22Rv1 (cell line): ENCODE measurements at regions not wholly inside any gene's neighbourhood (a gene's known extent, or its start where the extent isn't known, plus 50 kb on each side); places are given as distances from the start of the nearest gene placed in this dataset.
"Not testable (repeated sequence)": the region's sequence is repeated elsewhere in the genome, so short reads cannot be mapped to it uniquely, and the experiment has no call there.

Source experiments
- H3K27ac ChIP-seq: fragments of 450-650 bp; 2 replicates; pipeline ENCODE4 v1.5.1; 2017
- ZFX ChIP-seq: fragments of 450-650 bp; IDR thresholded peaks from 2 replicates; pipeline ENCODE4 v1.6.1; 2017; ENCODE audit warnings: antibody characterized with exemption, borderline replicate concordance
- TF ChIP-seq, protein P1 (sequence below): fragments of 450-650 bp; IDR thresholded peaks from 2 replicates; pipeline ENCODE4 v1.5.1; 2017; ENCODE audit warnings: mild to moderate bottlenecking

DNA sequence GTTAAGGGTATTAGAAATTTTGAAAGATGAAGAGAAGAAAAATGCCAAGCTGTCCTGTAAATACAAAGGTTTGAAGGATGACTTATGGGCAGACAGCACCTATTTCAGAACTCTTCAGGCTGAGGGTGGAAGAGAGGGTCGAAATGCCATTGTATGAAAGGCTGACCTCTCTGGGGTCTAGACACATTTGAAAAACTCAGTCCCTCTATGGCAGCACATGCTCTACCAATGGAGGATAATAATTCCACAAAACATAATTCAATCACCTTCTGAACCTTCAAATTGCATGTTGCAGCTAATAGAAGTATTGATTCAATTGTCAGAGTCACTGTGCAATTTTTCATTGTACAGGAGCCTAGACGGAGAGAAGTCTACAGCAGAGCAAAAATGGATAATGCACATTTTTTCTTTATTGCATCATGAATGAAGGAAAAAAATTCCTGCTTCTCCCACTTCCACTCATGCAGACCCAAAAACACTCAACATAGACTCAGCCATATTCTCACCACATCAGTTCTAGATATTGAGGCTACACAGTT is 569.1 kb downstream of the TBL1XR1 start:
- no peak overlapping the region for H3K27ac ChIP-seq
- TF ChIP-seq ZFX = no peak
- TF ChIP-seq, protein P1, sequence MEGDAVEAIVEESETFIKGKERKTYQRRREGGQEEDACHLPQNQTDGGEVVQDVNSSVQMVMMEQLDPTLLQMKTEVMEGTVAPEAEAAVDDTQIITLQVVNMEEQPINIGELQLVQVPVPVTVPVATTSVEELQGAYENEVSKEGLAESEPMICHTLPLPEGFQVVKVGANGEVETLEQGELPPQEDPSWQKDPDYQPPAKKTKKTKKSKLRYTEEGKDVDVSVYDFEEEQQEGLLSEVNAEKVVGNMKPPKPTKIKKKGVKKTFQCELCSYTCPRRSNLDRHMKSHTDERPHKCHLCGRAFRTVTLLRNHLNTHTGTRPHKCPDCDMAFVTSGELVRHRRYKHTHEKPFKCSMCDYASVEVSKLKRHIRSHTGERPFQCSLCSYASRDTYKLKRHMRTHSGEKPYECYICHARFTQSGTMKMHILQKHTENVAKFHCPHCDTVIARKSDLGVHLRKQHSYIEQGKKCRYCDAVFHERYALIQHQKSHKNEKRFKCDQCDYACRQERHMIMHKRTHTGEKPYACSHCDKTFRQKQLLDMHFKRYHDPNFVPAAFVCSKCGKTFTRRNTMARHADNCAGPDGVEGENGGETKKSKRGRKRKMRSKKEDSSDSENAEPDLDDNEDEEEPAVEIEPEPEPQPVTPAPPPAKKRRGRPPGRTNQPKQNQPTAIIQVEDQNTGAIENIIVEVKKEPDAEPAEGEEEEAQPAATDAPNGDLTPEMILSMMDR = no peak

DNA sequence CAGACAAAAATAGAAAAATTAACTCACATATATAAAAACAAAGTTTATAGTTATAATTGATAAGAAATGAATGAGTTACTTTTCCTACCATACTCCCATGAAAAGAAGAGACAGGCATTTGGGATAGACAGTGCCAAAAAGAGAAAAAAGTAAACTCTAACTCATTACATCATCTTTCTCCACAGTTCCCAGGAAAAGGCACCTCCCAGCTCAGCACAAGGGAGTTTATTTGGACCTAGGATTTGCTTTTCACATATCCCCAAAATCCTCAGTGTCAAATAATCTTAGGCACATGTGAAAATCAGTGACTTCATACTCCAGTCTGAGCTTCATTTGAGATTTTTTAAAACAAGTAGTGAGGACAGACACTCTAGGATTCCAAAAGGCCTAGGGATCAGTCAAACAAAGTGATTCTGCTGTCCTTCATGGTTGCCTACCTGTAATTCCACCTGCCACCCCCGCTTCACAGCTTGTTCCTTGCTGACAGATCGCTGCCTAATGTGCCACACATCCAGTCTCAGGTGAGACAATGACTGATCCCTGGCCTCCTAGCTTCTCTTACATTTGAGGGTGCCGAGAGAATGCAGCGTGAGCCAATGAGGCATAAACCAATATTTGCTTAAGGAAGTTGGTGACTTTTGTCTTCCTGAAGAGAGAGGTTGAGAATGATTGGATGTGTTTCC is 573.7 kb downstream of the TBL1XR1 start:
- TF ChIP-seq, protein P1 = no peak
- H3K27ac ChIP-seq = no peak overlapping the region

DNA sequence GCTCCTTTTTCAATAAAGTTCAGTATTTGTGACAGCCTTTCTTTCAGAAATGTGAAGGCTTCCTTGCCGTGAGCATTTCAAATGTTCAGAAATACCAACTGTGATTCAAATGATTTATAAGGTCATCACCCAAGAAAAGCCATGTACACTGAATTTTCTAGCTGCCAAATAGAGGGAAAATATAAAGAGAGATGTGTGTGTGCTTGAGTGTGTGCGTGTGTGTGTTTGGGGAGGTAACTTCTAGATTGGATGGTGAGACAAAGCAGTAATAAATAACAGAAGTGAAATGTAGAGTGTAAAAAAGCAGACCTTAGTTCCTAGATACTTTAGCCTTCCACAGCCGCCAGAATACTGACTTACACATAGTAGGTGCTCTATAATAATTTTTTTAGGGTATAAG is 577.4 kb downstream of the TBL1XR1 start:
- TF ChIP-seq ZFX = no peak
- TF ChIP-seq, protein P1 = no peak
- no peak overlapping the region for H3K27ac ChIP-seq

DNA sequence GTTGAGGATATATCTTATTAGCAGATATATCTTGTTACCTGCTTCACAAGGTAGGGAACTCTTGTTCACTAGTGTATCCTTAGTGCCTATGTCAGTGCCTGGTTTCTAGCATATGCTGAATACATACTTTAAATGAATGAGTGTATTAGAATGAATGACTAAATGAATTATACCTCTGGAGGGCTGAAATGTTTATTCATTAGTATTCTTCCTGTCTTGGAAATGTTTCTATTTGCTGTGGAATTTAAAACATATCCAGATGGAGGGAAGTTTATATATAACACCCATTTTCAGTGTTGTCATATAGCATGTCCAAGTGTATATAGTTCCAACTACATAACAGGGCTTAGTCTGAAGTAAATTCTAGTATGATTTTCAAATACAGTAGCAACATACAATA is 581.5 kb downstream of the TBL1XR1 start:
- no peak for TF ChIP-seq ZFX
- TF ChIP-seq, protein P1 = no peak
- no peak overlapping the region for H3K27ac ChIP-seq

DNA sequence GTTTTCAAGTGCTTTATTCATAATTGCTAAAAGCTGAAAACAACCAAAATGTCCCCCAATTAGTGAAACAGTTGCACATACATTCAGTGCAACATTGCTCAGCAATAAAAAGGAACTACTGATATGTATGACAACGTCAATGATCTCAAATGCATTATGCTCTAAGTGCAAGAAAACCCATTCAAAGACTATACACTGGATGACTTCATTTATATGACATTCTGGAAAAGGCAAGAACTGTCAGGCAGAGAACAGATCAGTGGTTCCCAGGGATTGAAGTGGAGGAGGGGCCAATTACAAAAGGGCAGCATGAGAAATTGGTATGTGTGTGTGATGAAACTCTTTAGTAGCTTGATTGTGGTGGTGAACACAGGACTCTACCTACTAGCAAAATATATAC is 585.6 kb downstream of the TBL1XR1 start:
- H3K27ac ChIP-seq = no peak overlapping the region
- TF ChIP-seq, protein P1 = no peak
- no peak for TF ChIP-seq ZFX

DNA sequence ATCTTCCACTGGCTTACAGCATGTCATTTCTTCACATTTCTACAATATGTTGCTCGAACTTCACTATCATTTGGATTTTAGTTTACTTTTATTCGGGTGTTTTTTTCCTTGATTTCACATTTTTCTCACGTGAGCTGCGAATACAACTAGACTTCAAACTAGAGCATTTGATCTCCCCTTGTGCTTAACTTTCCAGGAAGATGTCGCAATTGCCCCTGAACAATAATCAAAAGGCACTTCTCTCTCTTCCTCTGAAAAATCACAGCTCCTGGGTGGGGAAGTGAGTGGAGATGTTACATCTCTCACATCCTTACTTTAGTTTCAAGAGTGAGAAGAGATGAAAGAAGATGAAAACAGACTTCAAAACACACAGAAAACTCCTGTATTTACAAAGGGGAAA is 587.9 kb downstream of the TBL1XR1 start:
- no peak overlapping the region for H3K27ac ChIP-seq
- TF ChIP-seq ZFX = no peak
- TF ChIP-seq, protein P1 = no peak

DNA sequence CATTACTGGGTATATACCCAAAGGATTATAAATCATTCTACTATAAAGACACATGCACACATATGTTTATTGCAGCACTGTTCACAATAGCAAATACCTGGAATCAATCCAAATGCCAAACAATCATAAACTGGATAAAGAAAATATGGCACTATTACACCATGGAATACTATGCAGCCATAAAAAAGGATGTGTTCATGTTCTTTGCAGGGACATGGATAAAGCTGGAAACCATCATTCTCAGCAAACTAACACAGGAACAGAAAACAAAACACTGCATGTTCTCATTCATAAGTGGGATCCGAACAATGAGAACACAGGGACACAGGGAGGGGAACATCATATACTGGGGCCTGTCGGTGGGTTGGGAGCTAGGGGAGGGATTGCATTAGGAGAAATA is 591.7 kb downstream of the TBL1XR1 start:
- H3K27ac ChIP-seq = not testable (repeated sequence)

DNA sequence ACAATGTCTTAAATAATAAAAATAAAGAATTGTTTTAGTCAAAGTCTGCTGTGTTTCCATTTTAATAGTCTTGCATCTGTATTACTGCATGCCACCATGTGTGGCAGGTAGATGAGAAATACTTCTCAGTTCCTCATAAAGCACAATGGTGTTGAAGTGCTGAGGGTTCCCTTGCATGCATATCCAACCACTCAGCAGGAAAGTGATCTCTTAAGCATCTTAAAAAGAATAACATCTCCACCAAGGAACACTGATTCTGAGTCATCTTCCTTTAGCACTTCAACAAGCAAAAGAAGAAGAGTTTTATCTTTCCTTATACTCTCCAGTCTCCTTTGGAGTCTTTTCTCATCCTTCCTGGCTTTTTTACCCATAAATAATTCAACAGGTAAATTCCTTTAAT is 602.0 kb downstream of the TBL1XR1 start:
- TF ChIP-seq, protein P1 = no peak
- TF ChIP-seq ZFX = no peak
- H3K27ac ChIP-seq = no peak overlapping the region
